ENCODE measurements at regions not wholly inside any gene's neighbourhood (a gene's known extent, or its start where the extent isn't known, plus 50 kb on each side); places are given as distances from the start of the nearest gene placed in this dataset.

- no peak overlapping the region for H3K27ac ChIP-seq
- TF ChIP-seq CTCF (IDR thresholded peaks at IDR 0.05) (no peak), ZFX (IDR thresholded peaks at IDR 0.05; ENCODE audit: borderline replicate concordance) (no peak)
Observed at GRCh38 chr4:156615066-156615531, 356.5 kb downstream of the PDGFC start.

- TF ChIP-seq ZFX (IDR thresholded peaks at IDR 0.05; ENCODE audit: borderline replicate concordance), result no peak
- TF ChIP-seq CTCF (IDR thresholded peaks at IDR 0.05), result no peak
- no peak overlapping the region for H3K27ac ChIP-seq
Observed at GRCh38 chr4:156614536-156614935, 357.1 kb downstream of the PDGFC start.

- H3K27ac ChIP-seq, result no peak overlapping the region
- no peak for TF ChIP-seq CTCF (IDR thresholded peaks at IDR 0.05)
- TF ChIP-seq ZFX (IDR thresholded peaks at IDR 0.05; ENCODE audit: borderline replicate concordance), result no peak
Observed at GRCh38 chr4:156609421-156609820, 362.2 kb downstream of the PDGFC start.

GRCh38 chr4:156608651-156609050 is 362.9 kb downstream of the PDGFC start:
- TF ChIP-seq ZFX (IDR thresholded peaks at IDR 0.05; ENCODE audit: borderline replicate concordance) (no peak), CTCF (IDR thresholded peaks at IDR 0.05) (no peak)
- H3K27ac ChIP-seq, result no peak overlapping the region

GRCh38 chr4:156607478-156607857 is 364.1 kb downstream of the PDGFC start:
- no peak overlapping the region for H3K27ac ChIP-seq
- TF ChIP-seq ZFX (IDR thresholded peaks at IDR 0.05; ENCODE audit: borderline replicate concordance), result no peak
- no peak for TF ChIP-seq CTCF (IDR thresholded peaks at IDR 0.05)

GRCh38 chr4:156606554-156607477 is 364.8 kb downstream of the PDGFC start:
- H3K27ac ChIP-seq, result no peak overlapping the region
- no peak for TF ChIP-seq ZFX (IDR thresholded peaks at IDR 0.05; ENCODE audit: borderline replicate concordance)

GRCh38 chr4:156598138-156598681 is 373.4 kb downstream of the PDGFC start:
- TF ChIP-seq CTCF (IDR thresholded peaks at IDR 0.05) (no peak), ZFX (IDR thresholded peaks at IDR 0.05; ENCODE audit: borderline replicate concordance) (no peak)
- no peak overlapping the region for H3K27ac ChIP-seq

All from 22Rv1 (cell line).